ENCODE measurements at regions not wholly inside any gene's neighbourhood (a gene's known extent, or its start where the extent isn't known, plus 50 kb on each side); places are given as distances from the start of the nearest gene placed in this dataset.

- TF ChIP-seq, protein P1, sequence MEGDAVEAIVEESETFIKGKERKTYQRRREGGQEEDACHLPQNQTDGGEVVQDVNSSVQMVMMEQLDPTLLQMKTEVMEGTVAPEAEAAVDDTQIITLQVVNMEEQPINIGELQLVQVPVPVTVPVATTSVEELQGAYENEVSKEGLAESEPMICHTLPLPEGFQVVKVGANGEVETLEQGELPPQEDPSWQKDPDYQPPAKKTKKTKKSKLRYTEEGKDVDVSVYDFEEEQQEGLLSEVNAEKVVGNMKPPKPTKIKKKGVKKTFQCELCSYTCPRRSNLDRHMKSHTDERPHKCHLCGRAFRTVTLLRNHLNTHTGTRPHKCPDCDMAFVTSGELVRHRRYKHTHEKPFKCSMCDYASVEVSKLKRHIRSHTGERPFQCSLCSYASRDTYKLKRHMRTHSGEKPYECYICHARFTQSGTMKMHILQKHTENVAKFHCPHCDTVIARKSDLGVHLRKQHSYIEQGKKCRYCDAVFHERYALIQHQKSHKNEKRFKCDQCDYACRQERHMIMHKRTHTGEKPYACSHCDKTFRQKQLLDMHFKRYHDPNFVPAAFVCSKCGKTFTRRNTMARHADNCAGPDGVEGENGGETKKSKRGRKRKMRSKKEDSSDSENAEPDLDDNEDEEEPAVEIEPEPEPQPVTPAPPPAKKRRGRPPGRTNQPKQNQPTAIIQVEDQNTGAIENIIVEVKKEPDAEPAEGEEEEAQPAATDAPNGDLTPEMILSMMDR (conservative IDR thresholded peaks at IDR 0.05; ENCODE audit: low read depth, low read length) = no peak
- no peak for TF ChIP-seq USF2 (IDR thresholded peaks at IDR 0.05; ENCODE audit: low read depth, low read length)
- no peak for TF ChIP-seq BHLHE40 (IDR thresholded peaks at IDR 0.05; ENCODE audit: low read depth, low read length)
- no peak for TF ChIP-seq RAD21 (IDR thresholded peaks at IDR 0.05; ENCODE audit: low read length)
- TF ChIP-seq POLR2A (IDR thresholded peaks at IDR 0.05; ENCODE audit: low read depth, low read length) = no peak
- TF ChIP-seq CEBPB (IDR thresholded peaks at IDR 0.05; ENCODE audit: low read depth, low read length) = no peak
- no peak for TF ChIP-seq MXI1 (IDR thresholded peaks at IDR 0.05; ENCODE audit: borderline replicate concordance, low read depth, low read length)
- no peak for TF ChIP-seq RCOR1 (IDR thresholded peaks at IDR 0.05; ENCODE audit: insufficient replicate concordance, low read length)
Observed at GRCh38 chr13:50359041-50359367, 343.8 kb downstream of the KCNRG start.
